GM19099 (cell line): ENCODE measurements at regions not wholly inside any gene's neighbourhood (a gene's known extent, or its start where the extent isn't known, plus 50 kb on each side); places are given as distances from the start of the nearest gene placed in this dataset.

Experiments
- POLR2A ChIP-seq: IDR thresholded peaks from 3 replicates; pipeline ENCODE4 v1.6.1; 2011; ENCODE audit warnings: low read depth; ENCODE audit not compliant: insufficient read length; ENCODE audit errors: extremely low read depth

DNA sequence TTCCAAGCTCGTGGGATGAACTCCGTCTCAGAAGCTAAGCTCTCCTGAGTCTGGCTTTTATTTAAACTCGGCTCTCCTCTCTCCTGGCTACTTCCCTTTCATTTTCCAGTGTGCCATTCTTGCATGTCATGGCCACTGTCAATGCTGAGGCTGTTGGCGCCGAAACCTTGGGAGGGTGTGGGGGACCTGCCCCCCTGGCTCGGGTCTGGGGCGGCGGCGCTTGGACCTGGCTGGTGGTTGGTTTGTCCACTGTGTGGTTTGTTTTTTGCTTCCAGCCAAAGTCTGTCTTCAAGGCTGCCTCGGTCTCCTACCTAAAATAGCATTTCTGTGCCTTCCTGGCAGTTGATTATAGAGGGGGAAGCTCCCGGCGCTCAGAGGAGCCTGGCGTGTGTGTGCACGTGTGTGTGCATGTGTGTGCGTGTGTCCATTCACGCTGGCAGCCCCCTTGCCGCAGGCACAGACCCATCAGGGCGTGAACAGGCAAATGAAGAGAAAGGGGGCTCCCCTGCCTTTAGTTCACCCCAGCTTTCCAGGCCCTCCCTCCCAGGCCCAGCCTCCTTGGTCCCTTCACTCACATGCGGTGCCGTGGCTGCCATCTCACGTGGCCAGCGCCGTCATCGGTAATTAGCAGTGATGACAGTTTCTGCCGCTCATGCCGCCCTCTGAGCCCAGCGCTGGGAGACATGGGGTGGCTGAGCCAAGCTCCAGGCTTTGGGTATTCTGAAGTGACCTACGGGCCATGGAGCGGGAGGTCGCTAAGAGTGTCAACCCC lies 179.9 kb downstream of the SEC14L1 start:
- TF ChIP-seq POLR2A, result peak; percentile 62

DNA sequence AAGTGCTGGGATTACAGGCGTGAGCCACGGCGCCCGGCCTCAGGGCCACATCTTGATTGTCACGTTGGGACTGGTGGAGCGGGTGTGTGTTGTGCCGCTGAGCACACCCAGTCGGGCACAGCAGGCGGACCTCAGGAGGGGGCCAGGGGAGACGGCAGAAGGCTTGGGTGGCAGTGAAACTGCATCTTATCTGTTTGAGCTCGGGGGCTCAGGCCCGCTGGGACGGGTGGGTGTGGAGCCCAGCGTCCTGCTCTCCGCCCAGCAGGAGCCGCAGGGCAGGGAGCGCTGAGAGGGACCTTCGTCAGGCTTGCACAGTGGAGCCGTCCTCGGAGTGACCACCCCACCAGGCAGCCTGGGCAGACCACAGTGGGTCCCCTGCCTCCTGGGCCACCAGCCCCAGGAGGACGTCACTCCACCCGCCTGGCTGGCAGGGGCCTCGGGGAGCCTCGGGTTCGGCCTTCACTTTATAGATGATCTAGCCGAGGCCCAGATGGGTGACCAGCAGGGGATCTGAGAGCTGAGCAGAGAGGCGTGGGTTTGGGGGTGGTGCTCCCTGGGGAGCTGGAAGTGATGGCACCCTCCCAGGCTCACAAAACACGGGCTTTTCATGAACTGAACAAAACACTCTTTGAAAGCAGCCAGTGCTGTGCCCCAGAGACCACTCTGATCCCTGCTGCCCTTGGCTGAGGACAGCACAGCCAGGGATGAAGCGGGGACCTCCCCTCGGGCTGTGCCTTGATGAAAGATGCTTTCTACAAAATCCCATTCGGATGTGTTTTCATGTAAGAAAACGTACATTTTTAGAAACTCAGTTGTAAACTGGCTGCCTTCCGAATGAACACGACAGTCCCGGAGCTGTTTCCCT lies 181.1 kb downstream of the SEC14L1 start:
- TF ChIP-seq POLR2A, result peak; percentile 23

DNA sequence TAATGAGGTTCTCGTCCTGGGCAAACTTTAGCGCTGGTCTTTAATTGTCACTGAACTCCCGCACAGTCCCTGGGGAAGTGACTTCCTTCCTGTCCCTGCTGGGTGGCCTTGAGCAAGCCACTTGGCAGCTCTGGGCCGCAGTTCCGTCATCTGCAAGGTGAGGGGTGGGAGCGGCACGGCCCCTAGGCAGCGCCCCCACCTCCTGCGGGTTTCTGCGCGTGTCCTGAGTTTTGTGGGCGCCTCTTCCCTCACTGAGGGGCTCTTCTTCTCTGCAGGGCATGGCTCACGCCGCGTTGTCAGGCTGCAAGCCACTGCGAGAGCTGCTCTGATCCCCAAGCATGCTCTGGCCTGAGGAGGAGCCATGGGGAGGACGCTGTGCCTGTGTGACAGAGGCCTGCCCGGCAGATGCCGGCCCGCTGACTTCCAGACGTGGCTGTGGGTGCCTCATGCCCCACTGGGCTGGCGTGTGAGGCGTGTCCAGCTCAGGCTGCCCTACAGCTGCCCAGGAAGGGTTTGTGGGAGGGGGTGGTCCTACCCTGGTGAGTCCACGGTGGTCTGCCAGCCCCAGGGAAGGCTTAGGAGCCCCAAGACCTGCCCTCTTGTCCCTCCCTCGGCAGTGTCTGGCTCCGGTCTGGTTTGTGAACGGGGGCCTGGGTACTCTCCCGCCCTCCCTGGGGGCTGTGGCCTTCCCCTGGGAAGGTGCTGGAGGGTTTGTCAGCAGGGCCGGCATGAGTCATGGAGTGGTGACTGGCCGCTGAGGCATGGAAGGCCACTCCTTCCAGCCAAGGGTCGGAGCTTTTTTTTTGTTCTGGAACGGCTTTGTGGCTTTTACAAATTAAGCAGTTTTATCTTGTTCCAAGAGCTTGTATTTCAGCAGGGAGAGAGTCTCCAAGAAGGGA lies 182.0 kb downstream of the SEC14L1 start:
- peak; percentile 47 for TF ChIP-seq POLR2A

DNA sequence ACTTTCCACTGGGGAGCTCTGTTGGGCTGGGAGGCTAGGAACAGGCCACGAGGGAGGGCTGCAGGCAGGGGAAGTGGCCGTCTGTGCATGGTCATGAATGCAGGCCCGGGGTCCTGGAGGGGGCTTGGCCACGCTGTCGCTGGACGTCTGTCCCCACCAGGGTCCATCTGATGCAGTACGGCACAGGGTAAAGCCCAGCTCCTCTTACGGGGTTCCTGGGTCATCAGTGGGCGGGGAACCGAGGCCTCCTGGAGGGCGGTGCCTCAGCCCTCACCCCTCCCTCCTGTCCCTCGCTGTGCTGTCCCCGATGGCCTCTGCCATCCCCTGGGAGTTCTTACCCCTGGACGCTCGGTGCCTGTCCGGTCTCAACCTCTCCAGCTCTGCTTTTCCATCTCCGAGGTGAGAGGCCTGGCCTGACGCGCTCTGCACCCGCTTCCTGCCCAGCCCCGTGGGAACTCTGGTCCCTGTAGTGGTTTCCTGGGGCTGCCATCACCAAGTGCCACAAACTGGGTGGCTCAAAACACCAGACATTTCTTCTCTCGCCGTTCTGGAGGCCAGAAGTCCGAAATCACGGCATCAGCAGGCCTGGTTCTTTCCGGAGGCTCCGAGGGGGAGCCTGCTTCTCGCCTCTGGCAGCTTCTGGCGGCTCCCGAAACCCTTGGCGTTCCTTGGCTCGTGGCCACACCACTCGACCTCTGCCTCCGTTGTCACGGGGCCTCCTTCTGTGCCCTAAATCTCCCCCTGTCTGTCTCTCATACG lies 182.8 kb downstream of the SEC14L1 start:
- TF ChIP-seq POLR2A, result peak; percentile 61

DNA sequence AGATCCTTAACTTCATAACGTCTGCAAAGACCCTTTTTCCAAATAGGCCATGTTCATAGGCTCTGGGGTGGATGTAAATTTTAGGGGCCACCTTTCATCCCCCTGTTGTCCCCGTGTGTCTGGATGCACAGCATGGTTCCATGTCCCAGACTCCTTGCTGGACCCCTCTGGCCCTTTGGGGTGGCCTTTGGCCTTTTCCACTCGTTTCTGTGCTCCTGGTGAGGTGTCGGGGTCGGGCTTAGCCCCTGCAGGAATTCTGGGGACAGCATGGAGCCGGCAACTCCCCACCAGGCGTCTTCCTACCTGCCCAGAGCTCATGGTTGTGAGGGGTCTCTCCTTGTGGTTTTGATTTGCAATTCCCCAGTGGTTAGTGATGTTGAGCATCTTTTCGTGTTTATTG lies 183.5 kb downstream of the SEC14L1 start:
- no peak for TF ChIP-seq POLR2A

DNA sequence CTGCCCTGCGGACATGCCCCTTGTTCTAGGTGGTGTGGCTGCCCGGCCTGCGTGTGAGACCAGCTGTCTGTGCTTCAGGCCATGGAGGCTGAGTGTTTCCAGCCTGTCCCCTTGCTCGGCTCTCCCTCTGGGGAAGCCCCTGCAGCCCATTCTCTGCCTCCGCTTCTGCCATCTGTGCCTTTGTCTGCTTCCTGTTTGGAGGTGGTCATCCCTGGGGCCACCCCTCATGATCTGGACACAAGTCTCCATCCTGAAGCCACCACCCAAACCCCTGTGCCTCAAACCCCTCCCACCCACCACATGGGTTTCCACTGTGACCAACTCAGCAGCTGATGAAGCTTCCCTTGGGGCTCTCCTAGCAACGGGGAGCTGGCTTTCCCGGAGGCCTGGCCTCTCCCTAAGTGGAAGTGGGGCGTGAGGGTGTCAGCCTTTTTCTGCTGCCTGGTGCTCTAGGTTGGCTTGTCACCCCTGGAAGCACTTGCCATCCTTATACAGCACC lies 184.9 kb downstream of the SEC14L1 start:
- TF ChIP-seq POLR2A, result no peak

DNA sequence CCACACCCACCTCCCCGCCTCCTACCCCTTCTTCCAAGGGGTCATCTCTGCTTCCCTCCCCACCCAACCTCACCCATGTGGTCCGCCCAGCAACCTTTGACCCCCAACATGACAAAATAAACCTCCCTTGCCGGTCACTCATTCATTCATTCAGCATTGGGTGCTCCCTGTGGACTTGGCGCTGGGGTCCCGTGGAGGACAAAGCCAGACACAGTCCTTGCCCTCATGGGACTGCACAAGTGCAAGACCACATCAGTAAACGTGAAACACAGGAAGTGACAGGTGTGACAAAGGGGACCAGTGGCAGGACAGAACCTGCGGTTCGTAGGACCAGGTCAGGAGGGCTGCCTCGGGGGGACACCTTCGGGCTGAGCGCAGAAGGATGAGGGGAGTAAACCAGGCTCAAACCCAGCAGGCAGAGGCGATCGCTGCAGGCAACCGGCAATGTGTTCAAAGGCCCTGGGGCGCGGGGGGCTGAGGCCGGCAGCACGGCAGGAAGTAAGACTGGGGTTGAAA lies 185.4 kb downstream of the SEC14L1 start:
- no peak for TF ChIP-seq POLR2A

DNA sequence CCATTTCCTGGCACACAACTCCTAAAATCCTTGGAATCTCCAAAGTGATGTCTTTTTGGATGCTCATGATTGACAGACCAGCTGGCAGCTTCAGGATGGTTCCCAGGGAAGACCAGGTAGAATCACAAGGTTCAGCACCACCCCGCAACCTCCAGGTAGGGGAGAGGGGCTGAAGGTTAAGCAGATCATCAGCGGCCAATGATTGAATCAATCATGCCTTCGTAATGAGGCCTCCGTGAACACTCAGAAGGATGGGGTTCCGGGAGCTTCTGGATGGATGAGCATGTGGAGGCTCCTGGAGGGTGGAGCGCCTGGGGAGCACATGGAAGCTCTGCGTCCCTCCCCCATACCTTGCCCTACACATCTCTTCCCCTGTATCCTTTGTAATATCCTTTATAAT lies 185.9 kb downstream of the SEC14L1 start:
- TF ChIP-seq POLR2A, result no peak

DNA sequence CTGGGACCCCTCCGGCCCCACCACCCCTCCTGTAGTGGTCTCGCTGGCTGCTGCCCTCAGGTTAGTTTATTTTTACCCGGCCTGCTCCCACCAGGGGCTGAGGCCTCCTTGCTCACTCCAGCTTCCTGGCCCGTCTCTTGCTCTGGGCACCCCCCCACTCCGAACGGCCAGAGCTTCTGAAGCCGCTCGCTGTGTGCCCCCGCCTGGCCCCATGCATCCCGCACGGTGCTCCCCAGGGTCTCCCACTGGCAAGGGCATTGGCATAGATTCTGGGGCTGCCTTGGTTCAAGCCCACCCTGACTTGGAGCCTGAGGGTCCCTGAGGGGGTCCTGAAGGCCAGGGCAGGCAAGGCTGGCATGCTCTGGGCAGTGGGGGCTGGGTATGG lies 186.4 kb downstream of the SEC14L1 start:
- TF ChIP-seq POLR2A, result no peak

DNA sequence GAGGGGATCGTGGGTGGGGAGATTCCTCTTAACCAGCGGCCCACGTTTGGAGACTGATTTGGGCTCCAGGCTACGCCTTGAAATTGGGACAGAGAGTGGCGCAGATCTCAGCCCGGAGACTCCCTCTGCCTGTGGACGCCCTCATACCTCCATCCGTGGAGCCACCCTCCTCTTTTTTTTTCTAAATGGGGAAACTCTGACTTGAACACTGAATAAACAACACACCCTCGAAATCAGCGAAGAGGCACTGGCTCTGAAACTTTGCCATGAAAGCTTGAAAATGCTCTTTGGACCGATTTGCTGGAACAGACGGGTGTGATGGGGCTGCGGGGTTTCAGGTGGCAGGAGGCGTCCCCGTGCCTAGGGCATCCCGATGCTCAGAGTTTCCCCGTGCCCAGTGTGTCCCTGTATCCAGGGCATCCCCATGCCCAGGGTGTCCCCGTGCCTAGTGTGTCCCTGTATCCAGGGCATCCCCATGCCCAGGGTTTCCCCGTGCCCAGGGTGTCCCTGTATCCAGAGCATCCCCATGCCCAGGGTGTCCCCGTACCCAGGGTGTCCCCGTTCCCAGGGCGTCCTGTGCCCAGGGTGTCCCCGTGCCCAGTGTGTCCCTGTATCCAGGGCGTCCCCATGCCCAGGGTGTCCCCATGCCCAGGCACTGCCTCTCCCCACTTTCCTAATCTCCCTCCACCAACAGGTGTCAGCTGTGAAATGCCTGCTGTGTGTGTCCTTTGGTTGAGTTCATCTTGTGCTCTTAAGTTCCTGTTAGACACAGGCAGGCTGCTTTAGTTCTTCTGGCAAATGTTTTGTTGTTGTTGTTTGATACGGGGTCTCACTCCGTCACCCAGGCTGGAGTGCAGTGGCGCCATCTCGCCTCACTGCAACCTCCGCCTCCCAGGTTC lies 187.0 kb downstream of the SEC14L1 start:
- no peak for TF ChIP-seq POLR2A

DNA sequence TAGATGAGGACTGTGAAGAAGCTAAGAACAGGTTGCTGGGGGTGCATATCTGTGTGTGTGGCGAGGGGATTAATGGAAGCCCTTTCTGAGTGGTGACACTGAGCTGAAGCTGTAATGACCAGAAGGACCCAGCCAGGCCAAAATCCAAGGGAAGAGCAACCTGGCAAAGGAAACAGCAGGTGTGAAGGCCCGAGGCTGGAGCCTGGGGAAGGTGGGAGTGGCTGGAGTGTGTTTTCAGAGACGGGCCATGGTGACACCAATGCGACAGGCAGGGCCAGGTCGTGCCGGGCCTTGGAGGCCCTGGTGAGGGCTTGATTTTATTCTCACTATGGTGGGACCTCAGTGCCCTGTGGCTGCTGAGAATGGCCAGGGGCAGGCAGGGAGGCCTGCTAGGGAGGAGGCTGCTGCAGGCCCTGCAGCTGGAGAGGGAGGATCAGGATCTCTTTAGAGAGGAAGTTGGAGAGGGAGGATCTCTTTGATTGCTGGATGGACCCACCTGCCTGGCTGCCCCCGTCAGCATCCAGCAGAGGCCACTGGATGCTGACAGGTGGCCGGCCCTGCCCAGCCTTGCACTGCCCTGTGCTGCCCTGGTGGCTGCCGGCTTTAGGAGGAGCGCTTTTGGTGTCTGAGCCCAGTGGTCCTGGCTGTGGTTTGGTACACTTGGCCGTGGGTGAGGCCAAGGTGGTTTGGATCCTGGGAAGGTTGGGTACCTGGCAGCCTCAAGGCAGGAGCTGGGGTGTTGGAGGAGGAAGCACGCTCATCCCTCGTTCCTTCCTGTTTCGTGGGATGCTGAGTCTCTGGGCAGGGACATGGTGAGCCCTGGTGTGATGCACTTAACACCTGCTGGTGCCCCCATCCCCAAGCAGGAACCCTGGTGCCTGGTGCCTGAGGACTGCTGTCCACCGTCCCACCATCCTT lies 188.3 kb downstream of the SEC14L1 start:
- no peak for TF ChIP-seq POLR2A
